Stimulated activated CD4-positive, alpha-beta T cell treated with anti-CD3 and anti-CD28 coated beads, Interleukin-15, amount 100 ng/mL, for 1 hour (primary cell): ENCODE measurements at regions not wholly inside any gene's neighbourhood (a gene's known extent, or its start where the extent isn't known, plus 50 kb on each side); places are given as distances from the start of the nearest gene placed in this dataset.

Experiments
- DNase-seq, 2 donors: peaks; one replicate each; pipeline ENCODE4 v3.0.0-alpha.2; 2020; ENCODE audit warnings: low read depth in 1 of 2, low spot score in 1 of 2

GRCh38 chr14:100399052-100399849 is 76.1 kb downstream of the SLC25A47 start:
- no peak for DNase-seq

DNA sequence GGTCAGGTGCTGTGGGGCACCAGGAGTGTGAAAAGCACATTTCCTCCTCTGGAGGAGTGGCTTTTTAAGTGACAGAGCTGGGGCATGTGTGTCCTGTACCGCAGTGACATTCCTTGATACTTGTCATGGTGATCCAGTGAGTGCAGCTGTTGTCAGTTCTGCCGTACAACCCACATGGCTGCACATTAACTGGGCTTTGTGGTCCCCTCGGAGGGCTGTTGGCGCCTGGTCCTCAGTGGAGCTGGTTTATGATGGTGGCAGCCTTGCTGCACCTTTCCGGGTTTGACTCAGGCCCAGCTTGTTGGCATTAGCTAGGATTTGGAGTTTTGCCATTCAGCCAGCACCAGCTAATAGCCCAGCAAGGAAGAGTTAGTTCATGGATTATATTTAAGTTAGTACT is 77.0 kb downstream of the SLC25A47 start:
- DNase-seq: no peak

DNA sequence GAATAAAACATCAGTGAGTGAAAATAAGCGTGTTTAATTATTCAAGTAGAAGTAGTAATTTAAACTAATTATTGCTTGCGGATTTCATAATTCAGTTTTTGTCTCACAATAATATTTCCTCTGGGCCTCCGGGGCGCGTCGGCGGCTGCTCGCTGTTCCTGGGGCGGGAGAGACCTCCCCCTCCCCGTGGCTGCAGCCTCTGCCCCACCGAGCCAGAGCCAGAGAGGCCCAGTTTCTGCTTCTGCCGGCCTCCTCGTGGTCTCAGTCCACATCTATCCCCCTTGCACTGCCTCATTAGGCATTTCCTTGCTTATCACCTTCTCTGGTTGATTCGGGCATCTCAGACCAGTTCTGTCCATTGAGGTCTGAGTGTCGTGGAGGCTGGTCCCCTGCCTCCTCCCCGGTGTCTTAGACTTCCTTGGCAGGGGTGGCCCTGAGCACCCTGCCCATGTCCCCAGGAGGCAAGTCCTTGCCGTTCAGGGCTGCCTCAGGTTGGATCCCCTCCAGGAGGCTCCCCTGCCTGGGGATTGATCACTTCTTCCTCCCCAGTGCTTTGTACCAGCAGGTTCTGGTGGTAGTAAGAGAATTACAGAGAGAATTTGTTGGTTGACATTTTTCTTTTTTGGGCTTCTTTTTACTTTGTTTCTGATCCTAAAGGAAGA is 78.0 kb downstream of the SLC25A47 start:
- no peak for DNase-seq

- no peak for DNase-seq
These were observed 78.7 kb downstream of the SLC25A47 start for GRCh38 chr14:100401792-100402191.

- no peak for DNase-seq
These were observed 79.5 kb downstream of the SLC25A47 start for GRCh38 chr14:100402631-100403030.

GRCh38 chr14:100403105-100403504 is 80.0 kb downstream of the SLC25A47 start:
- no peak for DNase-seq

- DNase-seq: no peak
These were observed 80.7 kb downstream of the SLC25A47 start for GRCh38 chr14:100403802-100404365.

GRCh38 chr14:100404419-100404818 is 81.3 kb downstream of the SLC25A47 start:
- DNase-seq: no peak

DNA sequence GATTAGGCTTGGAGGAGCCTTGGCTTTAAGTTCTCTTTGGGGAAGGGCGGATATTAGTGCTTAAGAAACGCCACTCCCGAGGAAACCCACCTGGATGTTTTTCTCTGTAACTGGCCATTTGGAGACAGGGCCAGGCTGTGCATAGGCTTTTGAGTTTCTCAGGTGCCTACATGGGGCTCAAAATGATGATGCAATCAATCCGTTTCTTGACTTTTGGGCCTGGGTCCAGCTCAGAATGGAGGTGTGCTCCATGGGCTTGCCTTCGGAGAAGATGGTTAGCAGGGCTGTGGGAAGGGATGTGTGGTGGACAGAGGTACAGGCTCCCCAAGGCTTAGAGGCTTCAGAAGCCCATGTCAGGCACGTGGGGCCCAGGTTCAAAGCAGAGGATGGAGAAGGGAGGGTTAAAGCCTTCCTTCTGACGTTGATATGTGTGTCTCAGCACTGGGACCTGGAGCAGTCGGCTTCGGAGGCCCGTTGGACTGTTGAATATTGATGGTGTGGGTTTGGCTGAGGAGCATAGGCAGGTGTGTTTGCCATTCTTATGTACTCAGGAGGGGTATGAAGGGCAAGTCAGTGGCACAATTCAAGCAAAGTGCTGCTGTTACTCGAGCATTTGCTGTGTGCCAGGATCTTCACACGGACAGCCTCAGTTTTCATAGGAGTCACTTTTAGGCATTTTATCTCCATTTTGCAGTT is 82.8 kb downstream of the SLC25A47 start:
- no peak for DNase-seq

DNA sequence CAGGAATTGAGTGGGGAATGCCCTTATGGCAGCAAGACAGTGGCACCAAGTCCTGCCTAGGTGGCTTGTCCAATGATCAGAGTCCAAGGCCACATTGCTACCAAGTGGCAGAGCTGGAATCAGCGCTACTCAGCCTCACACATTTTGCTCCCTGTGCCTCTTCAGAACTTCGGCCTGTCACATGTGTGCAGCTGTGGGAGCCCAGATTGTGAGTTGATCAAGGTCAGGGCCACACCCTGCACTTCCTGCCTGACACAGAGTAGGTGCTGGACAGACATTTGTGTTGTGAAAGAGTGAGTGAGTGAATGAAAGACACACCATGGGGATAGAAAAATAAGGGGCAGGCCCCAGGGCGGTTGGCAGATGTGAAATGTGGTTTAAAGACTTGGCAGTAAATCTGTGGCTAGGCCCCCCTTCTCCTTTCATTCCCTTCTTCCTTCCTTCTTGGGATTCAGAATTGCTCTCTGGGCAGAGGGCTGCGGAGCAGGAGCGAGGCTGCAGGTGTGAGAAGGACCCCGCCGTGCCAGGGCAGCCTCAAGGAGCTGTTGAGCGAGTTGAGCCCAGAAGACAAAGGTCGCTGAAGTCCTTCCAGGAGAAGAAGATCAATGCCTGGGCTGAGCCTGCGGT is 83.5 kb downstream of the SLC25A47 start:
- no peak for DNase-seq

DNA sequence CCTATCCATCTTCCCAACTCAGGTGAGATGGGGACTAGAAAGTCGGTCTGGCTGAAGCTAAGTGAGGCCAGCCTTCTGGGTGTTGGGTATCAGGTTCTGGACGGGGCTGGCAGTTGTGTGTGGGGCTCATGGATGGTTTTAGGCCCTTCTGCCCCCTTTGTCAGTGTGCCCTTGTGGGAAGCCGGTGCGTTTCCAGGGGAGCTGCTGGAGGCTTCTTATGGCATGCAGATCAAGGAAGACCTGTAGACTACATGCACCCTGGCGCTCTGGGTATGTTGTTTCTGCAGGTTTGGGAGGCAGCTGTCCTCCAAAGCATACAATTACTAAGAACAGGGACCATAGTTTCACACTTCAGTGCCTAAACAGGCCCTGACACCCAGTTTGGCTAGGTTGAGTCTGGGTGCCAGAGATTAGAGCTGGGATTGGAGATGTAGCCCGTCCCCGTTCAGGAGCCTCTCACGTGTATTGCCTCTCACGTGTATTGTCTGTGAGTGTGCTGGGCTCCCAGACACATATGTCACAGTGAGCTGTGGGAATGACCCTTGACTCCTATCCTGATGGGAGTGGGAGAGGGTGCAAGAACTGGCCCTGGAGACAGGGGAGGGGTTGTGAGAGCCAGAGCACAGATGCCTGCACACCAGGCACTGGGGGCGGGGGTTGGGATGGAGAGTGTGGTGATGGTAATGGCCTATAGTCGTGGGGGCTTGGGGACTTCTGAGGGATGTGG is 84.4 kb downstream of the SLC25A47 start:
- DNase-seq: no peak

- DNase-seq: no peak
These were observed 85.3 kb downstream of the SLC25A47 start for GRCh38 chr14:100408350-100409002.

GRCh38 chr14:100409003-100409360 is 85.8 kb downstream of the SLC25A47 start:
- no peak for DNase-seq

GRCh38 chr14:100409651-100410050 is 86.5 kb downstream of the SLC25A47 start:
- no peak for DNase-seq

- no peak for DNase-seq
These were observed 87.0 kb downstream of the SLC25A47 start for GRCh38 chr14:100410056-100410565.

GRCh38 chr14:100413699-100414098 is 90.6 kb downstream of the SLC25A47 start:
- no peak for DNase-seq

DNA sequence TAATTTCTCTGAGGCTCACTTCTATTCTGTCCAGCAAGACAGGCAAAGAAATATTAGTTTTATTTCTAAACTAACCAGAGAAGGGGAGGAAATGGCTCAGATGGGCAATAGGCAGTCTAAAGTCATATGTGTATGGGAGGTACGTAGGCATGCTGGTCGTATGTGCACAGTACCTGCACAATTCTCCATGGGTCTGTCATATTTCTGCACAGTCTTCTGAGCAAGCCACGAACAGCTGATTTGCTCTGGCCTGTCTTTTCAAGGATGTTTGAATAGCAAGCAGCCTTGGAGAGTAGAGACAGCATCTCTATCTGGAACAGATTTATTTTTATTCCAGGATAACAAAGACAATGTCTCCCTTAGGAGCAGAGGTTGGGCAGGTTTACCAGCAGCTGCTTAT is 92.1 kb downstream of the SLC25A47 start:
- no peak for DNase-seq

GRCh38 chr14:100416081-100416680 is 93.0 kb downstream of the SLC25A47 start:
- DNase-seq: no peak
